ENCODE measurements at regions not wholly inside any gene's neighbourhood (a gene's known extent, or its start where the extent isn't known, plus 50 kb on each side); places are given as distances from the start of the nearest gene placed in this dataset.
"Not testable (repeated sequence)": the region's sequence is repeated elsewhere in the genome, so short reads cannot be mapped to it uniquely, and the experiment has no call there.

GRCh38 chr1:3992746-3993145 is 92.7 kb upstream of the C1orf174 start:
- no peak for DNase-seq

- no peak for DNase-seq
Measured at GRCh38 chr1:3993619-3994375, 93.7 kb upstream of the C1orf174 start.

DNA sequence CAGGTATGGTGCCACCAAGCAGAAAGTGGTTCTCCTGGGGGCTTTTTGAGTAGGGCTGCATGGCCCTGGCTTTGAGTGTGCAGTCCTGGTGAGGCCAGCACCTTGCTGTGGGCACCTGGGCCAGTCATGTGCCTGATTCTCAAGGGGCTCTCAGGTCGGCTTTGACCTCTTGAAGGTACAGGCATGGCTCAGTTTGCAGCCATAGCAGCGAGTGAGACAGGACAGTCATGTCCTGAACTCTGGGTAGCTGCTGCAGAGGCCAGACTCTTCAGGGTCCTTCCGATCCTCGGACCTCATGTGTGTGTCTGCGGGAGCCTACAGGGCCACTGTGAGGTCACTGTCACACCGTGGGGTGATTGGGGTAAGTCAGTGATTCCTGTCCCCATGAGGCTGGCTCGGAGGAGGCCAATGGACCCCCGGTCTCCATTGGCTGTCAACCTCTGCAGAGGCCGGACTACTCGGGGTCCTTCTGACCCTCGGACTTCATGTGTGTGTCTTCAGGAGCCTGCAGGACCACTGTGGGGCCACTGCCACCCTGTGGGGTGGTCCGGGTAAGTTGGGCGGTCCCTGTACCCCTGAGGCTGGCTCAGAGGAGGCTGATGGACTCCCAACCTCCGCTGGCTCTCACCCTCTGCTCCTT is 95.2 kb upstream of the C1orf174 start:
- no peak for DNase-seq

DNA sequence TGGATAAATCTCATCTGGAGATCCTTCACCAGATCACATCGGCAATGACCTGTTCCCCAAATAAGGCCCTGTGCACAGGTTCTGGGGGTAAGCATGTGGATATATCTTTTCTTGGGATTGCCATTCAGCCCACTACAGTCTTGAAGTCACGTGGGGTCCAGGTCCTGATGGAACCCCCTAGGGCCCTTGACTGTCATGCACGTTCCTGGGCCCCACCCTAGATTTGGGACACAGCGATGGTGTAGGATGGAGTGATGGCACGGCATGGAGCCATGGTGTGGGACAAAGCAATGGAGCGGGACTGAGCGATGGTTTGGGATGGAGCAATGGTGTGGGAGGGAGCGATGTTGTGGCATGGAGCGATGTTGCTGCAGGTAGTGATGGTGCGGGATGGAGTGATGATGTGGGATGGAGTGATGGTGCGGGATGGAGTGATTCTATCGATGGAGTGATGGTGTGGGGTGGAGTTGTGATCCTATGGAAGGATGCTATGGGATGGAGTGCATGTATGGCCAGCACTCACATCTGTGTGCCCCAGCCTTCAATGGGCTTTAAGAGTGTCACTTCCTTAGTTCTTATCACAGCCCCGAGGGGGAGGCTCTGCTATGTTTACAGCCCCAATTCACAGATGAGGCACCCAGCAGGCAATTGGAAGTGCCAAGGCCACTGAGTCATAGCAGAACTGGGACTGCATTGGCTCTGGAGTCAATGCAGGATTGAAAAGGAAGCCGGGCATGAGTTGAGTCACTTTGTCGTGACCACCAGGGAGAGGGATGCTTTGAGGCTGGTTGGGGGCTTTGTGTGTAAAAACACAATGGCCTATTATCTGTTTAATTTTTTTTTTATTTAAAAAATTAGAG is 97.0 kb upstream of the C1orf174 start:
- DNase-seq: no peak

- no peak for DNase-seq
Measured at GRCh38 chr1:3998086-3998485, 98.0 kb upstream of the C1orf174 start.

GRCh38 chr1:3999514-3999913 is 99.4 kb upstream of the C1orf174 start:
- not testable (repeated sequence) for DNase-seq

DNA sequence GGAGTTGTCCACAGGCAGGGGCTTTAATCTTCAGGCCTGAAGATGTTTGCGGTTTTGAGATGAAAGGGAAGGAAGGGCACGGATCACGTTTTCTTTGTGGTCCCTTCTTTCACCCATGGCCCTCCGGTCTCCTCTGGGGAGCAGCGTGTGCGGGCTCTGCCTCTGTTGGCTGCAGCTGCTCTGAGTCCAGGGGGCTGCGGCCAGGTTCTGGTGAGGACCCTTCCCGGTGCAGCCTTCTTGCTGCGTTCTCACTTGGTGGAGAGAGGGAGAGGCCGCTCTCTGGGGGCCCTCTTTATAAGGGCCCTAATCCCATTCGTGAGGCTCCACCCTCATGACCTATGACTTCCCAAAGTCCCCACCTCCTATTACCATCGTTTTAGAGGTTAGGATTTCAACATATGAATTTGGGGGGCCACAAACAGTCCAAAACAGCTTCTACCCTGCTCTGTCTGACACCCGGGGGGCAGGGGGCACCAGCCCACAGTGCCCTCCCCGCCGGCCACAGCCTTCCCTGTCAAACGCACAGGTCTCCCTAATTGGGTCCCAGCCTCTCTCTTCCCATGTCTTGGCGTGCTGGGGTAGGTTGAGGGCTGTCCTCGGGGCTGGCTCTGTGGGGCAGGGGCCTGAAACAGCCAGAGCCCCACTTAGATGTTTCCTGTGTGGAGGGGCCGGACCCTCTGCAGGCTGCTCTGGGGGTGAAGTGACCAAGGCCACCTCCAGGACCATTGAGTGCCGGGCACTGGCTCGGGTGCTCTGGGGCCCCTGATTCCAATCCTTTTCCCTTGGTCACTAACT is 100.1 kb upstream of the C1orf174 start:
- no peak for DNase-seq

DNA sequence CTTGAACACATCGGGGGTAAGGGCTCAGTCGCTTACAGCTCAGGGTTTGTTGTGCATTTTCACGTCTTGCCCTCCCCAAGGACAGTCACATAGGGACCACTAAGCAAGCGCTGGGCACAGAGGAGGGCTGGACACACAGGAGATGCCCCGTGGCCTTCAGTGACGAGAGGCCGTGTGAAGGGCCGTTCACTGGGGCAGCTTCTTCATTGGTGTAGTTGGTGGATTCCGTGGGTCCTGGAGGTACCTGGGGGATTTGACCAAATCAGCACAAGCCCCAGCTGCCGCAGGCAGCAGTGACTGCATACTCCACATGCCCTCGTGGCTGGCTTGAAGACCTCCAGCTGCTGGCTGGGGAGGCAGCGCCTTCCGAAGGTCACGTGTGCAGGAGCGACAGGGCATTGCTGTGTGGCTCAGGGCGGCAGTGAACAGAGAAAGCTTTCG is 100.8 kb upstream of the C1orf174 start:
- DNase-seq: peak in 1 of 2 experiments; percentile 13

DNA sequence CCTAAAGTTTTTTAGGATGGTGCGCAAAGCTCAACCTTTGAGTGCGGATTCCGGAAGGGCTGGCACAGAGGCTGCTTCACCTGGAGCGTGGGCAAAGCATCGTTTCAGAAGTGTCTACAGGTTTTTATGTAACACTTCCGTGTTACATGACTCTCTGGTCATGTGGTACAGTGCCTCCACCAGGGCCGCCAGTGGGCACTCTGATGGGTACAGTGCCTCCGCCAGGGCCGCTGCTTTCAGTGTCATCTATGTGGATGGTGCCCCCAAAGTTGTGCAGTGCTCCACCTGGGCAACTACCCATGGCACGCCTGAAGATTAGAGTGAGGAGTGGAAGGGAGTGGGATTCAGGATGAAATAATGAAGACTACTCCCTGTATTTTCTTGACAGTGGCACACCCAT is 101.4 kb upstream of the C1orf174 start:
- DNase-seq: no peak

- no peak for DNase-seq
Measured at GRCh38 chr1:4002061-4002521, 102.0 kb upstream of the C1orf174 start.

GRCh38 chr1:4002741-4003140 is 102.7 kb upstream of the C1orf174 start:
- no peak for DNase-seq

GRCh38 chr1:4003846-4004505 is 103.9 kb upstream of the C1orf174 start:
- no peak for DNase-seq

- no peak for DNase-seq
Measured at GRCh38 chr1:4004635-4005430, 104.8 kb upstream of the C1orf174 start.

DNA sequence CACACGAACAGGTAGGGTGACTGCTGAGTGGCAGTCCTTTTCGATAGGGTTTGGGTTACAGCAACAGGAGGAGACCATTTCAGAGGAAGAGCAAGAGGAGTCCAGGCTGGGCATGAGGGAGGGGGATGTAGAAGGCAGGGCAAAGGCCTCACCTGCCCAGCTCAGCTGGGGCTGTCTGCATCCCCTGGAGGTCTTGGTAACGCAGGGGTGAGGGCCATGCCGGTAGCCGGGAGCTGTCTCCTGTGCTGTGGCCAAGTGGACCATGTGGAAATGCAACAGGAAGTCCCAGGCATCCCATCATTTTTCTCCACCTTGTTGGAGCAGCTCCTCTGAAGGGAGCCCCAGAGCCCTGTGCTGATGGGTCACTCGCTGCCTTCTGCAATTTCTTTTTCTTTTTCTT is 105.4 kb upstream of the C1orf174 start:
- DNase-seq: no peak

DNA sequence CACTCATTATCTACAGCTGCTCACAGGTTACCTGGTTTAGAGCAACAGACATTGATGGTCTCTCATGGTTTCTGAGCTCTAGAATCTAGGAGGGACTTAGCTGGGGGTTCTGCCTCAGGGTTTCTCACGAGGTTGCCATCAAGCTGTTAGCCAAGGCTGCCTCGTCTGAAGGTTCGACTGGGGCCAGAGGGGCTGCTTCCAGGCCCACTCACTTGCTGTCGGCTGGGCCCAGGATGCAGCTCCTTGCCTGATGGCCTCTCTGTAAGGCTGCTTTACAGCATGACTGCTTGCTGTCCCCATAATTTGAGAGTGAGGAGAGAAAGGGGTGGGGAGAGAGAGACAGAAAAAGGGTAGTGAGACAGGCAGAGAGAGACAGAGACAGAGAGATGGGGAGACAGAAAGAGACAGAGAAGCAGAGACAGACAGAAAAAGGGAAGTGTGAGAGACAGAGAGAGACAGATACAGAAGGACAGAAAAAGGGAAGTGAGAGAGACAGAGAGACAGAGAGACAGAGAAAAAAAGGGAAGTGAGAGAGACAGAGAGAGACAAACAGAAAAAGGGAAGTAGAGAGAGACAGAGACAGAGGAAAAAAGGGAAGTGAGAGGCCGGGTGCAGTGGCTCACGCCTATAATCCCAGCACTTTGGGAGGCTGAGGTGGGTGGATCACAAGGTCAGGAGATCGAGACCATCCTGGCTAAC is 106.8 kb upstream of the C1orf174 start:
- DNase-seq: no peak

DNA sequence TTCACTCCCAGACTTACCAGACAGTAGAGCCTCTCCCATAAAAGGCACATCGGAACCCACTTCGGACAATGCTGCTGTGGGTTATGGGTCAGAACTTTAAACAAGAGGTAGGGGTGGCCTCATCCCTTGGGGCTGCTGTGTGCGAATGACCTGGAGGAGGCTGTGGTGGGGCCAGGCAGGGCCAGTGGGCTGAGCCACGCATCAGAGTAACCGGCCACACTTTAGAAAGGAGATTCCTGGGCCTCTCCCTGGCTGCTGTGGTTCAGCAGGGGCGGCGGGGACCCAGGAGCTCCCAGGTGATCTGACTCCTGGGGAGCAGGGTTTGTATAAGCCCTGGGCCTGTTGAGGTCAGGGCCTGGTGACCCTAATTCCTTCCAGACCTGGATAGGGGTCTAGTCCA is 110.2 kb upstream of the C1orf174 start:
- no peak for DNase-seq

DNA sequence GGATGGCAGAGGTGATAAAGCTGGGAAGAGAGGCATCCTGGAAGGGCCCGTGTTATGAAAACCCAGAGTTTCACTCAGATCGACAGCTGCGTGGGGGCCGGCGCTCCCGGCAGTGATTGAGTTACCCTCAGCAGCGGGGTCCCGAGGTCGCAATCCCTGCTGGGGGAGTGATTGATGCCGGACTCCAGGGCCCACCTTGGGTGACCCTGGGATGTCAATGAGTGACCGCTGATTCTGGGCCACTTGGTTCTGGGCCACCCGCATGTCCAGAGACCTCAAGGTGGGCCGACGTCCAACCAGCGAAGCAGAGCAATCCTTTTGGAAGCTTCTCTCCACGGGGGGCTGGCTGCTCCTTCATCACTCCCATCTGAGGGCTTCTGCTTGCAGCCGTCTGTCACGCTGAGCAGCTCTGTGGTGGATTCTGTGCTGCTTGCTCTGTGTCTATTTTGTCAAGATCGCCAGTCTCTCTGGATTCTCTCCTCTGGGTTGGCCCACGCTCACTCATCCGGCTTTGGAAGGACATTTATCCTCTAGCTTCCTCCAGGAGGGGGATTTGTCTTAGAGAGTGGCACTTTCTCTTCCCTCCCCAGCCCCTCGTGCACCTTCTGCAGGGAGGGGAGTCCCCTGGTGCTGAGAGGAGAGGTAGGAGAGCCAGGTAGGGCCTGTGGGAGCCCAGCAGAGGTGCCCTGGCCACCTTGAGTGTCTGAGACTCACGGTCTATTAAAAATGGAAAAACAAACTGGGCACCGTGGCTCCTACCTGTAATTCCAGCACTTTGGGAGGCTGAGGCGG is 110.9 kb upstream of the C1orf174 start:
- no peak for DNase-seq

DNA sequence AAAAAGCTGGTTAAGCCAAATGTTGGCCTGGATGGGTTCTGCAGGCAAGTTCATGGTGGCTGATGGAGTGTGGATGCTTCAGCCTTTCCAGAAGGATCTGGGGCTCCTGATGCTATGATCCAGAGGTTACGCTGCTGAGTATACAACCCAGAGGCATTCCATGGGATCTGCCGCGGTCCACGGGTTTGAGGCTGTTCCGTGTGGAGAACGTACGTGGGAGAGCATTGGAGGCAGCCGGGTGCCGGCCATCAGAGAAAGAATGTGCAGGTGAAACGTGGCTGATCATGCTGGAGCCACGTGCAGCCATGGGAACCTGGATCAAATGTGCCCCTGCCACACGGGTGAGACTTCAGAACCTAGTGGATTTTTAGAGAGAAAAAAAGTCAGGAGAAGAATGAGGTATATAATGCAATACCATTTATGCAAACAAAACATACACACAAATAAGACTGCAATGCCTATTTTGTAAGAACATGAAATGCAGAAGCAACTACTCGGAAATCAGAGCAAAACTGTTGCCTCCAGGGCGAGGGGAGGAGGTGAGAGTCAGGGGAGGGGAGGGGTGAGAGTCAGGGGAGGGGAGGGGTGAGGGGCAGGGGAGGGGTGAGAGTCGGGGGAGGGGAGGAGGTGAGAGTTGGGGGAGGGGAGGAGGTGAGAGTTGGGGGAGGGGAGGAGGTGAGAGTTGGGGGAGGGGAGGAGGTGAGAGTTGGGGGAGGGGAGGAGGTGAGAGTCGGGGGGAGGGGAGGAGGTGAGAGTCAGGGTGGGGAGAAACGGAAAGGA is 116.5 kb upstream of the C1orf174 start:
- no peak for DNase-seq
